ENCODE measurements at regions not wholly inside any gene's neighbourhood (a gene's known extent, or its start where the extent isn't known, plus 50 kb on each side); places are given as distances from the start of the nearest gene placed in this dataset.

- TF ChIP-seq PATZ1 (tag by site-specific recombination; IDR thresholded peaks at IDR 0.05) (no peak), HIC1 (tag by site-specific recombination; IDR thresholded peaks at IDR 0.05) (no peak), ZNF747 (tag by site-specific recombination; IDR thresholded peaks at IDR 0.05) (no peak), ZSCAN23 (tag by site-specific recombination; IDR thresholded peaks at IDR 0.05) (no peak), KLF16 (tag by site-specific recombination; IDR thresholded peaks at IDR 0.05) (no peak), ZFP3 (tag by site-specific recombination; IDR thresholded peaks at IDR 0.05; ENCODE audit: low read depth) (no peak), RBAK (tag by site-specific recombination; IDR thresholded peaks at IDR 0.05) (no peak), ZEB2 (tag by site-specific recombination; IDR thresholded peaks at IDR 0.05) (no peak)
Observed at GRCh38 chr10:113476673-113477072, 76.2 kb upstream of the HABP2 start (continued).

- CTCF ChIA-PET, result interaction anchor here (0.6 kb wide), 2 partner anchors 33 to 246 kb away, joined by 3 read pairs; no protein-coding TSS in a partner anchor
- no peak overlapping the region for H3K27ac ChIP-seq (ENCODE audit: extremely low read depth, low read depth, low read length)
- H3K36me3 ChIP-seq (ENCODE audit: control insufficient read depth in 2 of 2, insufficient read depth in 1 of 2, low read length in 2 of 2), result no peaks in the 10 kb centered on the region
- POLR2A ChIA-PET, result interaction anchor here (0.5 kb wide), 1 partner anchor 109 kb away, joined by 4 read pairs; no protein-coding TSS in a partner anchor
- H3K4me3 ChIP-seq (ENCODE audit: low read depth, low read length), result no peak overlapping the region
- no peaks in the 10 kb centered on the region; the same call in 1 of the 2 replicates for H3K4me1 ChIP-seq (ENCODE audit: control insufficient read depth, insufficient read depth, low read length)
- no peaks in the 10 kb centered on the region for H3K9me3 ChIP-seq (ENCODE audit: control insufficient read depth, insufficient read depth, low read depth, low read length)
- TF ChIP-seq ZNF777 (tag by site-specific recombination; IDR thresholded peaks at IDR 0.05; ENCODE audit: borderline replicate concordance) (no peak), ZNF175 (tag by site-specific recombination; IDR thresholded peaks at IDR 0.05) (no peak), ZXDB (tag by site-specific recombination; IDR thresholded peaks at IDR 0.05) (no peak), ZNF555 (tag by site-specific recombination; conservative IDR thresholded peaks at IDR 0.05) (no peak), ZSCAN18 (tag by site-specific recombination; IDR thresholded peaks at IDR 0.05) (no peak)
Observed at GRCh38 chr10:113477451-113477850, 75.4 kb upstream of the HABP2 start.

GRCh38 chr10:113479346-113480080 lies 73.3 kb upstream of the HABP2 start:
- no peaks in the 10 kb centered on the region; the same call in 1 of the 2 replicates for H3K4me1 ChIP-seq (ENCODE audit: control insufficient read depth, insufficient read depth, low read length)
- no peaks in the 10 kb centered on the region for H3K36me3 ChIP-seq (ENCODE audit: control insufficient read depth in 2 of 2, insufficient read depth in 1 of 2, low read length in 2 of 2)
- no peak overlapping the region for H3K27ac ChIP-seq (ENCODE audit: extremely low read depth, low read depth, low read length)
- no peaks in the 10 kb centered on the region for H3K9me3 ChIP-seq (ENCODE audit: control insufficient read depth, insufficient read depth, low read depth, low read length)
- ChIA-PET POLR2A (no interaction called here), CTCF (no interaction called here)
- H3K4me3 ChIP-seq (ENCODE audit: low read depth, low read length), result no peak overlapping the region
- TF ChIP-seq SETDB1 (IDR thresholded peaks at IDR 0.05; ENCODE audit: insufficient read length, low read length) (peak; percentile 68), ZNF280C (tag by site-specific recombination; IDR thresholded peaks at IDR 0.05) (no peak), PRDM2 (tag by site-specific recombination; IDR thresholded peaks at IDR 0.05; ENCODE audit: borderline replicate concordance) (no peak)

Data from HEK293 (cell line).